HG03139 (cell line): ENCODE measurements at regions not wholly inside any gene's neighbourhood (a gene's known extent, or its start where the extent isn't known, plus 50 kb on each side); places are given as distances from the start of the nearest gene placed in this dataset.
"Not testable (repeated sequence)": the region's sequence is repeated elsewhere in the genome, so short reads cannot be mapped to it uniquely, and the experiment has no call there.

ENCODE experiments used
- ATAC-seq: cut with Tn5 transposase; IDR thresholded peaks from one replicate; pipeline ENCODE4 v1.9.1; 2021; ENCODE audit not compliant: unreplicated experiment

DNA sequence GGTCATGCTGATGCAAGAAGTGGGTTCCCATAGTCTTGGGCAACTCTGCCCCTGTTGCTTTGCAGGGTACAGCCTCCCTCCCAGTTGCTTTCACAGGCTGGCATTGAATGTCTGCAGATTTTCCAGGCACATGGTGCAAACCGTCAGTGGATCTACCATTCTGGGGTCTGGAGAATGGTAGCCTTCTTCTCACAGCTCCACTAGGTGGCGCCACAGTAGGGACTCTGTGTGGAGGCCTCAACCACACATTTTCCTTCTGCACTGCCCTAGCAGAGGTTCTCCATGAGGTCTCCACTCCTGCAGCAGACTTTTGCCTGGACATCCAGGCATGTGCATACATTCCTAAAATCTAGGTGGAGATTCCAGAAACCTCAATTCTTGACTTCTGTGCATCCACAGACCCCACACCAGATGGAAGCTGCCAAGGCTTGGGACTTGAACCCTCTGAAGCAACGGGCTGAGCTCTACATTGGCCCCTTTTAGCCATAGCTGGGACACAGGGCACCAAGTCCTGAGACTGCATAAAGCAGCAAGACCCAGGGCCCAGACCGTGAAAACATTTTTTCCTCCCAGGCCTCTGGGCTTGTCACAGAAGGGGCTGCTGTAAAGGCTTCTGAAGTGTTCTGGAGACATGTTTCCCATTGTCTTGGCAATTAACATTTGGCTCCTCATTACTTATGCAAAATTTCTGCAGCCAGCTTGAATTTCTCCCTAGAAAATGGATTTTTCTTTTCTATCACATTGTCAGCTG, 466.2 kb upstream of the PBX1 start:
- ATAC-seq, result no peak

DNA sequence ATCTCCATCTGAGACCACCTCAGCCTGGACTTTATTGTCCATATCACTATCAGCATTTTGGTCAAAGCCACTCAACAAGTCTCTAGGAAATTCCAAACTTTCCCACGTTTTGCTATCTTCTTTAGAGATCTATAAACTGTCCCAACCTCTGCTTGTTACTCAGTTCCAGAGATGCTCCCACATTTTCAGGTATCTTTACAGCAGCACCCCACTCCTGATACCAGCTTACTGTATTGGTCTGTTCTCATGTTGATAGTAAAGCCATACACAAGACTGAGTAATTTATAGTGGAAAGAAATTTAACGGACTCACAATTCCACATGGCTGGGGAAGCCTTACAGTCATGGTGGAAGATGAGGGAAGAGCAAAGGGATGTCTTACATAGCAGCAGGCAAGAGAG, 465.4 kb upstream of the PBX1 start:
- ATAC-seq, result no peak

DNA sequence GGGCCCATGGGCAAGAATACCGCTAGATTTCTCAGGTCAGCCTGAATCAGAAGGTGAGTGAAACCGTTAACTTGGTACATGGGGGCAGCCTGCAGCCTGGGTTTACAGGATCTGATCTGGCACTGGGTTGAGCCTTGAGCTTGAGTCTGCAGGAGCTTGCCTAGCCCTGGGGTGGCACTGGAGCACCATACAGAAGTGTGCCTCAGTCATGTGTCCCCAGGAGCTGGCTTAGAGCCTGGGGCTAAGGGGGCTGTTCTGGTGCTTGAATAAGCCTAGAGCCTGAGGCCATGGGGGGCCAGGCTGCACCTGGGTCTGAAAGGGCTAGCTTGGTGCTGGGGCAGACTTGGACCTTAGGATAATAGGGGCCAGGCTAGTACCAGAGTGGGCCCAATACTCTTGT, 457.2 kb upstream of the PBX1 start:
- no peak for ATAC-seq

DNA sequence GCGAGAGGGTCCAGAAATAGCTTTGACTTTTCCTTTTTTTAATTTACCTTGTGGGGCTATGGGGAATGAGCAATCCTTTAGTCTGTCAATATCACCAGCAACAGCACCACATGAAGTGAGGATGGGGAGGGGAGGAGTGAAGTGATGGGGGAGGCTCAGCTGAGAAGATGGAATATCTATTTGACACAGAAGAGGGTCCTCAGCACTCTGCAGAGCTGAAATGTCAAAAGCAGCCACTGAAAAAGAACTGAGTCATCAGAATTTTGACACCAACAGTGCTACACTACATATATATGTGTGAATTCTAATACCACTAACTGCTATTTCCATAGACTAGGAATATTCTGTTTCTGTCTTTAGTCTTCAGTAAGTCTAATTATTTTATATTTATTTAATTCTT, 427.0 kb upstream of the PBX1 start:
- no peak for ATAC-seq

DNA sequence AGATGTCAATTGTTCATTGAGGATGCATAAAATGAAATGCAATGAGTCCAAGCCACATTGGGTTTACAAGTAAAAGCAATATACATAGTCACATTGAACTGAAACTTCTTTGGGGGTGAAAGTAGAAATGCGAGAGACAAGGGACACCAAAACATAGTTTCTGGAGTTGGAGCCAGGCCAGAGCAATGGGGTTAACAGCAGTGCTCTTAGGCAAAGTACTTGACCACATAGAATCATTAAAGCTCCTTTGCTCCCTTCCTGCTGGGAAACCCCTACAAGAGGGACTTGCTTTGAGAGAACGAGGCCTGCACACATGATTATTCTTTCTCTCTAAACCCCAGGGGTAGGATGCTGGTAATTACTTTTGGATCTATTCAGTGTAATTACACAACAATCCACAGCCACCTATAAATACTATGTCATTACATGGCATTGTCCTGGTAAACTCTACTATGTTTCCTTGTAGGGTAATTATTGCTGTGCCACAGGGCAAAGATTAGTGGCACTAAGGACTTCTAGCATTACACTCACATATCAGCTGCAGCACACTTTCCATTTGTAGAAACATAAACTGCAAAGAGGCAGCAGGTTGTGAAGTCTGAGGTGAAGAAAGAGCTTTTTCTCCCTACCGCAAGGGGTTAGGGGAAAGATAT, 421.6 kb upstream of the PBX1 start:
- no peak for ATAC-seq

DNA sequence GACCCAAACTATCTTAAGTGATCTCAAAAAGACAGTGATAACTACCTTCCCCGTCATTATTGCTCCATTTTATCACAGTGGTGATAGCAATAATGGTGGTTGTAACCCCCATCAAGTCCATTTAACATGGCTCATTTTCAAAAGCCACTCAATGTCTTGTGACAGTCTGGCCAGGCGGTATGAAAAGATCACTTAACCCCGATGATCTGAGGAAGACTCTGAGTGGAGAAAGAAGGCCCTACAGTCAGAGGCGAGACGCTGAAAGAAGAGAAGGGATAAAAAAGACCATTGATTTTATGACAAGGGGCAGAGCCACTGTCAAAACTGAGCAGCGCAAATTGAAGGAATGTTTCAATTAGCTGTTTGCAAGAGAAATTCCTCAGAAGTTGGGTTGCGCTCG, 417.2 kb upstream of the PBX1 start:
- no peak for ATAC-seq

DNA sequence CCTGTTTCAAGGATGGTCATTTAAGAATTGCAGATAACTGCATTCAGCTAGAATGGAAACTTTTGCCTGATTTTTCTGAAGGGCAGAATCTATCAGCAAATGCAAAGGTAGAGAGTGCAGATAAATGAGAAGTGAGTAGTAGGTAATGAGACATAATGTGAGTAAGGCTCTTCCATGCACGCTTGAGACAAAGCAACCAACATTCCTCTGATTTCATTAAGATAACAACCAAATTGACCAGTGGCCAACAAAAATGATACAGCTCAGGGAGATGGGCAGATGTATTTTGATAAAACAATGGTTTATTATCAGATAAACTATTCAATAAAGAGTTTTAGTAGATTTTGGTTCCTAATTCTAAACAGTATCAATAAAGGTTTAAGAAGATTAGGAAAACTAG, 404.4 kb upstream of the PBX1 start:
- ATAC-seq, result no peak

DNA sequence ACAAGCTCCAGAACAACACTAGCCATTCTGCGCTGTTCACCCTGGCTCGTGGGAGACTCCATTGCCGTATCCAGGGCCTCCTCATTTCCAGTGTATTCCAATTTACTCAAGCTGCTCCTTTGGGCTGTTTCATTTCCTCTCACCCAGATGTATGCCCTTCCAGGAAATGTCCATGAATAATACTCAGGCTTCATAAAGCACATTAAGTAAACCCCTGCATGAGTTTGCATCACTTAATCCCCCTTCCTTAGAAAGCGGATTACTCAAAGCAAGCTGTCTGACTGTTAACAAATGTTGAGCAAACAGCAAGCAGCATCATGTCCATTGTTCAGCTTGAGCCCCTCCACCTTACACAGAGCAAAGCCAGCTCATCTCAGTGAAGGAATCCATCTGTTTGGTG, 403.6 kb upstream of the PBX1 start:
- no peak for ATAC-seq

- ATAC-seq, result no peak
Observed at GRCh38 chr1:164163289-164163849, 395.6 kb upstream of the PBX1 start.

DNA sequence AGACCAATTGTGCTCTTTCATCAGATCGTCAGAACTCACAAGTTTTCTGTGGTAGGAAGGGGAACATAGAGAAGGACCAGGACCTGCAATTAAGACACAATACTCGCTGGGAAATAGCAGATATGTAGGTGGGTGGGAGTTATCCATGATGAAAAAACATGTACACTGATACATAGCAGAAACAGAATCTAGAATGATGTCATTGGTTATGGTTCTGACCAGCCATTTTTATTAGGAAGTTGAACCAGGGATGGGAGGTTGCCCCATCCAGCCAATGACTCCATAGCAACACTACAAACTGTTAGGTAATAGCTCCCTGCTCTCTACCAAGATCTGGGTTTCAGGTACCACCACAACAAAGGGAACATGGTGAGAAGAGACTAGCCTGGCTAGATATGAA, 393.5 kb upstream of the PBX1 start:
- no peak for ATAC-seq

- not testable (repeated sequence) for ATAC-seq
Observed at GRCh38 chr1:164166454-164166853, 392.5 kb upstream of the PBX1 start.

- ATAC-seq, result no peak
Observed at GRCh38 chr1:164177118-164177517, 381.9 kb upstream of the PBX1 start.

- ATAC-seq, result no peak
Observed at GRCh38 chr1:164180824-164181223, 378.2 kb upstream of the PBX1 start.

DNA sequence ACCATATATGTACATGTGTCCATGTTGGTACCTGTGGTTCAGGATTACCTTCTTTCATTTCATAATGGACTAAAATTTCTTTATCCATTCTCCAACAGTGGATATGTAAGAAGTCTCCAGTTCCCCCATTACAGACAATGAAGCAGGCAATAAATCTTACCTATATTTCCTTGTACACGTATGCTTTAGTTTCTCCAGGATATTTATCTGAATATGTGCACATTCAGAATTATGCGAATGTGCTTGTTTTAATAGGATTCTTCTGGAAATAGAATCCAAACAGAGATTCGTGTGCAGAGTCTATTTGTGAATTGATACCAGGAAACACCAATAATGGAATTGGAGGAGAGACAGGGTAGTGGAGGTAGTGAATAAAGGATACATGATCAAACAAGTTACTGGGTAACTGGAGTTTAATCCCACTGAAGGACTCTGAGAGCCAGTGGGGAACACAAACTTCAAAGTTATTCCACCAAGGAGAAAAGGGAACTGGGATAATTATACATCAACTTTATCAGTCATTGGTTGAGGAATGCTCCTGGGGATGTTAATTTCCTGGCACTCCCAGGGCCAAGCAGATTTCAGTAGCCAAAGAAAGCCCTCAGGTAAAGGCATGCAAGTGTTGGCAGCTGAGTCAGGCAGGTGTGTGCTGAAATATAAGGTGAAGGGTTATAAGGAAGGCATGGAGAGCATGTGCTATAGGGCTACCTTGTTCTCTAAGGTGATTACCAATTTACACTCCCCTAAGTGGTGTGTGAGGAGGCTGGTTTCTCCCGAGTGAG, 374.9 kb upstream of the PBX1 start:
- no peak for ATAC-seq

DNA sequence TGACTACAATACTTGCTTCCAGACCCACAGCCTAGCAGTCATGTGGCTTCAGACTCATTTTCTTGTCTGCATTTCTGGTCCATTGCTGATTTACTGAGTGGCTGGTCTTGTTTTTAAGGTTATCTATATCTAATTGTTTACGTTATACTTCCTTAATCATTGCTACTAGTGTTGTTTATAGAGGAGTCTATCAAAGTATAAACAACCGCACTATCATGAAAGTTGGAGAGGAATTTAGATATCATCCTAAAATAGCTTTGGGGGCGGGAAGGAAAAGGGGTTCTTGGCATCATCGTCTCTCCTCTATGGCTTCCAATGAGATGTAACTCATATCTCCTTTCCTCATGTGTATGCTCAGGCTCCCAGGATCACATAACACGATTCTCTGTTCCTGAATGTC, 372.1 kb upstream of the PBX1 start:
- no peak for ATAC-seq

DNA sequence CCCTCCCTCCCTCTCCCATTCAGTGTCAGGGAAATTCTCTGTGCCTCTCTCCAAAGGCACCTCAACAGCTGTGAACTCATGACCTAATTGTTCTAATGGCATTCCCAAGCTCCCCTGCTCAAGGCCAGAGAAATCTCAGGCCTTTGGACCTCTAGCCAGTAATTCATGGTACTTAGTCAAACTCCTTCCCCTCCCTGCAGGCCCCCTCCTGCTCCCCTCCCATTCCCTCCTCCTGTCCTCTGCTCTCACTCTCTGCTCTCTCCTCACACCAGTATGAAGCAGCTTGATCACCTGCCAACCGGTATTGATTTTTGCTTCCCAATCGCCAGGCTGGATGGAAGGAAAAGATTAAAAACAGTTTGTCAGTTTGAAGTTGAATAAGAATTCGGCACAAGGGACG, 370.5 kb upstream of the PBX1 start:
- no peak for ATAC-seq

DNA sequence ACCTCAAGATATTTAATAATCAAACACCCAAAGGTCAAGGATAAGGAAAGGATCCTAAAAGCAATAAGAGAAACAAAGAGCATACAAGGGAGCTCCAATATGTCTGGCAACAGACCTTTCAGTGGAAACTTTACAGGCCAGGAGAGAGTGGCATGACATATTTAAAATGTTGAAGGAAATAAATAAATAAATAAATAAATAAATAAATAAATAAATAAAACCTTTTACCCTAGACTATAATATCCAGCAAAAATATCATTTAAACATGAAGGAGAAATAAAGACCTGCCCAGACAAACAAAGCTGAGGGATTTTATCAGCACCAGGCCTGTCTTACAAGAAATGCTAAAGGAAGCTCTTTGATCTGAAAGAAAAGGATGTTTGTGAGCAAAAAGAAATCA, 367.8 kb upstream of the PBX1 start:
- ATAC-seq, result no peak

- no peak for ATAC-seq
Observed at GRCh38 chr1:164210211-164210739, 348.7 kb upstream of the PBX1 start.

- ATAC-seq, result no peak
Observed at GRCh38 chr1:164223378-164223777, 335.6 kb upstream of the PBX1 start.

DNA sequence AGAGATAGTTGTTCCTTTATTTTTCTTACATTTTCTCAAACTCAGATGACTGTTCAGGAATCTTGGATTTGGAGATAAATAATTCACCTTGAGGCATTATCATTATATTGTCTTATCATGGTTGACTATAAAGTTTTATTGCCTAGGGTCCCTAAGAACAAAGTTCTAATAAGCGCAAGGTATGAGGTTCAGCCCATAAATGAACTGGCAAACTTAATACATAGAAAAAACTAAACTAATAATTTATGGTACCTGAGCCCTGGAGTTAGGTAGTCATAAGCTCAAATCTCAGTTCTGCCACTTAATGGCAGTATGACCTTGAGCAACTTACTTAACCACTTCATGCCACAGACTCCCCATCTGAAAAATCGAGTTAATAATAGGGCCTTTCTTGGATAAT, 334.0 kb upstream of the PBX1 start:
- ATAC-seq, result no peak

GRCh38 chr1:164226977-164227376, 332.0 kb upstream of the PBX1 start:
- no peak for ATAC-seq

GRCh38 chr1:164228928-164229327, 330.1 kb upstream of the PBX1 start:
- no peak for ATAC-seq
